ENCODE measurements at regions not wholly inside any gene's neighbourhood (a gene's known extent, or its start where the extent isn't known, plus 50 kb on each side); places are given as distances from the start of the nearest gene placed in this dataset.

- POLR2A ChIA-PET: interaction anchor here (1.1 kb wide), 2 partner anchors 11 to 43 kb away, joined by 3 to 4 read pairs; no protein-coding TSS in a partner anchor
- intact Hi-C loops (cut with micrococcal nuclease): no loop called here
- Mint-ChIP-seq H3K4me3 (ENCODE audit: unreplicated experiment) (no peak overlapping the region), H3K4me1 (ENCODE audit: insufficient read depth, unreplicated experiment) (peaks cover 34% of the 10 kb centered on the region), H3K36me3 (ENCODE audit: insufficient read depth, unreplicated experiment) (no peaks in the 10 kb centered on the region), H3K9me3 (ENCODE audit: unreplicated experiment) (no peaks in the 10 kb centered on the region), H3K27me3 (ENCODE audit: insufficient read depth, unreplicated experiment) (no peaks in the 10 kb centered on the region), H3K27ac (ENCODE audit: low read depth, unreplicated experiment) (no peak overlapping the region)
- no peak for TF ChIP-seq CTCF (IDR thresholded peaks at IDR 0.05; ENCODE audit: unreplicated experiment)
- no peak for DNase-seq (ENCODE audit: unreplicated experiment)
- BruUV-seq (replicated peaks): no TSS peak
- CTCF ChIA-PET: no interaction called here
These were observed 124.8 kb downstream of the QRSL1 start for GRCh38 chr6:106754215-106754614.

- no peak for DNase-seq (ENCODE audit: unreplicated experiment)
- Mint-ChIP-seq H3K36me3 (ENCODE audit: insufficient read depth, unreplicated experiment) (no peaks in the 10 kb centered on the region), H3K4me1 (ENCODE audit: insufficient read depth, unreplicated experiment) (peaks cover 47% of the 10 kb centered on the region), H3K9me3 (ENCODE audit: unreplicated experiment) (no peaks in the 10 kb centered on the region), H3K4me3 (ENCODE audit: unreplicated experiment) (no peak overlapping the region), H3K27ac (ENCODE audit: low read depth, unreplicated experiment) (peak overlapping the region; percentile 42), H3K27me3 (ENCODE audit: insufficient read depth, unreplicated experiment) (no peaks in the 10 kb centered on the region)
- no TSS peak for BruUV-seq (replicated peaks)
- ChIA-PET CTCF (interaction anchor here (0.5 to 1.3 kb wide), 3 partner anchors 19 to 225 kb away, joined by 3 to 5 read pairs (median 4); no protein-coding TSS in a partner anchor), POLR2A (interaction anchor here (0.6 to 1.9 kb wide), 2 partner anchors 118 to 241 kb away, joined by 4 to 8 read pairs; no protein-coding TSS in a partner anchor)
- TF ChIP-seq CTCF (IDR thresholded peaks at IDR 0.05; ENCODE audit: unreplicated experiment): no peak
- intact Hi-C loops (cut with micrococcal nuclease): no loop called here
These were observed 123.3 kb downstream of the QRSL1 start for GRCh38 chr6:106752641-106753040.

GRCh38 chr6:106751501-106752252 lies 122.3 kb downstream of the QRSL1 start:
- Mint-ChIP-seq H3K27ac (ENCODE audit: low read depth, unreplicated experiment) (peak overlapping the region; percentile 42), H3K4me3 (ENCODE audit: unreplicated experiment) (no peak overlapping the region), H3K4me1 (ENCODE audit: insufficient read depth, unreplicated experiment) (peaks cover 57% of the 10 kb centered on the region), H3K27me3 (ENCODE audit: insufficient read depth, unreplicated experiment) (no peaks in the 10 kb centered on the region), H3K9me3 (ENCODE audit: unreplicated experiment) (no peaks in the 10 kb centered on the region), H3K36me3 (ENCODE audit: insufficient read depth, unreplicated experiment) (no peaks in the 10 kb centered on the region)
- DNase-seq (ENCODE audit: unreplicated experiment): peak; percentile 96
- intact Hi-C loops (cut with micrococcal nuclease): loop anchor here (1.0 kb wide), 1 partner anchor 122 kb away; the partner anchor contains the start of genes QRSL1 and RTN4IP1
- TF ChIP-seq CTCF (IDR thresholded peaks at IDR 0.05; ENCODE audit: unreplicated experiment): no peak
- CTCF ChIA-PET: interaction anchor here (0.5 to 1.2 kb wide), 5 partner anchors 46 to 1901 kb away, joined by 3 to 5 read pairs (median 3); no protein-coding TSS in a partner anchor
- POLR2A ChIA-PET: interaction anchor here (0.6 to 3.9 kb wide), 8 partner anchors 9 to 1230 kb away, joined by 3 to 35 read pairs (median 4); partner anchors contain the start of gene ATG5
- no TSS peak for BruUV-seq (replicated peaks)

- Mint-ChIP-seq H3K27me3 (ENCODE audit: insufficient read depth, unreplicated experiment) (no peaks in the 10 kb centered on the region), H3K9me3 (ENCODE audit: unreplicated experiment) (no peaks in the 10 kb centered on the region), H3K4me1 (ENCODE audit: insufficient read depth, unreplicated experiment) (peaks cover 64% of the 10 kb centered on the region), H3K27ac (ENCODE audit: low read depth, unreplicated experiment) (no peak overlapping the region), H3K36me3 (ENCODE audit: insufficient read depth, unreplicated experiment) (no peaks in the 10 kb centered on the region), H3K4me3 (ENCODE audit: unreplicated experiment) (no peak overlapping the region)
- DNase-seq (ENCODE audit: unreplicated experiment): no peak
- ChIA-PET CTCF (interaction anchor here (0.5 to 1.2 kb wide), 4 partner anchors 47 to 1901 kb away, joined by 3 to 4 read pairs (median 3); no protein-coding TSS in a partner anchor), POLR2A (interaction anchor here (0.8 to 3.9 kb wide), 6 partner anchors 8 to 426 kb away, joined by 3 to 35 read pairs (median 6); partner anchors contain the start of gene ATG5)
- intact Hi-C loops (cut with micrococcal nuclease): loop anchor here (1.0 kb wide), 1 partner anchor 122 kb away; the partner anchor contains the start of genes QRSL1 and RTN4IP1
- no TSS peak for BruUV-seq (replicated peaks)
- TF ChIP-seq CTCF (IDR thresholded peaks at IDR 0.05; ENCODE audit: unreplicated experiment): no peak
These were observed 121.6 kb downstream of the QRSL1 start for GRCh38 chr6:106750946-106751345.

All from MCF 10A (cell line).